ENCODE measurements at regions not wholly inside any gene's neighbourhood (a gene's known extent, or its start where the extent isn't known, plus 50 kb on each side); places are given as distances from the start of the nearest gene placed in this dataset.
"Not testable (repeated sequence)": the region's sequence is repeated elsewhere in the genome, so short reads cannot be mapped to it uniquely, and the experiment has no call there.

DNA sequence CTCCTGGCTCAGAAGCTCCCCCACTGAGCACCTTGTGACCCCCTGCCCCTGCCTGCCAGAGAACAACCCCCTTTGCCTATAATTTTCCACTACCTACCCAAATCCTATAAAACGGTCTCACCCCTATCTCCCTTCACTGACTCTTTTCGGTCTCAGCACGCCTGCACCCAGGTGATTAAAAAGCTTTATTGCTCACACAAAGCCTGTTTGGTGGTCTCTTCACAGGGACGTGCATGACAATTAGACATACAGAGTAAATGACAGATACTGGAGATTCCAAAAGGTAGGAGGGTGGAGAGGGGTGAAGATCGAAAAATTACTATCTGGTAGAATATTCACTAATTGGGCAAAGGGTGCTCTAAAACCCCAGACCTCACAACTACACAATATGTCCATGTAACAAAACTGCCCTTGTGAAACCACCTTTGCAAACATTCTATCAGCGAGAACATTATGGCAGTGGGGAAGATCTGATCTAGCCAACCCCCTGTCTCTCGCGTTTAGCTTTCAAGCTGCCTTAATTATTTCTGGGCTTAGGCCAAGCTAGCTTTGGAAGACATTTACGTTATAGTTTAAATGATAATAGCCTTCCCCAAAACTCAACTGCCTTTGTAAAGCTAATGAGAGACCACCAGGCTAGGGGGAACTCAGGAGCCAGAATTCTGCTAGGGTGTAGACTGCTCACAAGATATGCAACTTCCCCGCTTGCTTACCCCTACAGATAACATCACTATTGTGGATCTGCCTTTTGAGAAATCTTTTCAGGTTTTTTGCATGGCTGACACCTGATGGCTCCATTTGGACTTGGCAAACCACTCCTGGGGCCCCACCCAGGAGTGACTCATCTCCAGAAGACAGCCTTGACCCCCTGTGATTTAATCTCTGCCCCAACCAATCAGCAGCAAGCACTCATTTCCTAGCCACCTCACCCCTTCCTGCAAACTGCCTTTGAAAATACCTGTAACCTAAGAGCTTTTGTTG, 1534.0 kb upstream of the SPRY2 start:
- no peak for DNase-seq

DNA sequence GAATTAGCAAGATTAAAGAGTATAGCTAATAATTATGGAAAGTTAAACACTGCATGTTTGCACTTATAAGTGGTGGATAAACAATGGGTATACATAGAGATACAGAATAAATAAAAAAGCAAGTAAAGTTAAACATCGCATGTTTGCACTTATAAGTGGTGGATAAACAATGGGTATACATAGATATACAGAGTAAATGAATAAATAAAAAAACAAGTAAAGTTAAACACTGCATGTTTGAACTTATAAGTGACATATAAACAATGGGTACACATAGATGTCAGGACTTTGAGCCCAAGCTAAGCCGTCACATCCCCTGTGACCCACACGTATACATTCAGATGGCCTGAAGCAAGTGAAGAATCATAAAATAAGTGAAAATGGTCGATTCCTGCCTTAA, 1533.3 kb upstream of the SPRY2 start:
- no peak for DNase-seq

DNA sequence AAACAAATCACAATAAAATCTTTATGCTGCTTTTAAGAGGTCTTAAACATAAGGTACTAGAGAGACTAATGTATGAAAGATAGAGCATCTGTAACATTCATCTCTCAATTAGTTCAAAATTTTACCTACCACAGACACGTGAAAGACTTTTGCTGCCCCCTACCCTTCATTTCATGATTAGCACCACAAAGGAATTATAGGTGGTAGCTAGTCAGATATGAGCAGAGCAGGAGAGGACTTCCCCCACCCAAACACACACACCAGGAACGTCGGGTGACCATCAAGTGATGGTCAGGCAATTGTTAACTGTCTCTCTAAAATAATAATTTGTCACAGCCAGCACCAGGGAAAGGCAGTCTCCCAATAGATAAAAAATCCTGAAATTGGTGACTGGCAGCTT, 1531.7 kb upstream of the SPRY2 start:
- no peak for DNase-seq

DNA sequence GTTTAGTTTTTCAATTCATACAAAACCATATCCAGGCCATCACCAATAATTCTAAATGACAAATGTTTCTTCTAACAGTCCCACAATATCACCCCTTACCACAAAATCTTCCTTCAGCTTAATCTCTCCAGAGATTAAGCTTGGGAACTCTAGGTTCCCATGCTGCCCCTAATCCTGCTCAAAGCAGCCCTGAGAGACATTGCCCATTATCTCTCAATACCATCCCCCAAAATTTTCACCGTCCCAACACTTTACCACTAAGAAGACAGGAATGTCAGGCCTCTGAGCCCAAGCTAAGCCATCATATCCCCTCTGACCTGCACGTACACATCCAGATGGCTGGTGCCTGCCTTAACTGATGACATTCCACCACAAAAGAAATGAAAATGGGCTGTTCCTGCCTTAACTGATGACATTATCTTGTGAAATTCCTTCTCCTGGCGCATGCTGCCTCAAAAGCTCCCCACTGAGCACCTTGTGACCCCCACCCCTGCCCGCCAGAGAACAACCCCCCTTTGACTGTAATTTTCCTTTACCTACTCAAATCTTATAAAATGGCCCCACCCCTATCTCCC, 1530.9 kb upstream of the SPRY2 start:
- DNase-seq = not testable (repeated sequence)

DNA sequence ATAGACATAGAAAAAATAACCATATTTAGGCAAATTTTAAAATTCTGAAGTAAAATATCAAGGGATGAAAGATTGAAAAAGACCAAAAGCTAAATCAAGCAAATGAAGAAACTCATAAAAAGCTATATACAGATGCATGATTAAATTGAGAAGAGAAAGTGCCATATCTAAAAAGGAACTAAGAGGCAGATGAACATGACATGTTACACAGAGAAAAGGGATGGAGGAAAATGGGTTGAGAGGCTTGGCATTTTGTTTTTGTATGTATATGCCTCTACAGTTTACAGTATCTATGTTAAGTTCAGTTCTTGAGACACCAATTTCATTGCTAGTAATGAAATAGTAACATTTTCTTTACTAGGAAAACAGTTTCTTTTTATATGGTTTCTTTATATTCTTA, 1507.4 kb upstream of the SPRY2 start:
- DNase-seq = no peak

DNA sequence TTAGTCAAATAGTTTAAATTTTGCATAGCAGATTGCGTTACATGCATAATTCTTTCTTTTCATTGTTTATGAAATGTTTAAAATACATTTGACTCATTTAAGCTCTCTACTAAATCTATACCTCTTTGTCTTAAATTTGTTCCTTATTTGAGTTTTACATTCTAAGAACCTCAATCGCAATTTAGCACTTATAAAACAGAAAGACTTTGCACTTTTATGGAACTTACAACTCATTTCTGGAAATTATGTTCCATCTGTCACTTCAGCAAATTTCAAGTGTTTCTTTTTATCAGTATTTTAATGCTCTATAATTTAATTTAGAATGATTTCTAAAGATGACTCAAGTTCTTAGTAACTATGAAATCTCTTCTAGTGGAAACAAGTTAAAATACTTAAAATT, 1505.8 kb upstream of the SPRY2 start:
- no peak for DNase-seq

DNA sequence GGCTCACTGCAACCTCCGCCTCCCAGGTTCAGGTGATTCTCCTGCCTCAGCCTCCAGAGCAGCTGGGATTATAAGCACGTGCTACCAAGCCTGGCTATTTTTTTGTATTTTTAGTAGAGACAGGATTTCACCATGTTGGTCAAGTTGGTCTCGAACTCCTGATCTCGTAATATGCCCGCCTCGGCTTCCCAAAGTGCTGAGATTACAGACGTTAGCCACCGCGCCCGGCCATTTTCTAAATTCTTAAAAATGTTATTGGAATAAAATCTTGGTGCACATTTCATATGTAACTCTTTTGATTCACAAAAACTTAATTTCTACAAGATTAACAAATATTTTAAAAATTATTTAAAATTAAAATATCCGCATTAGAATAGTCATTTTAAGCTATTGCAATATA, 1480.3 kb upstream of the SPRY2 start:
- DNase-seq = no peak

DNA sequence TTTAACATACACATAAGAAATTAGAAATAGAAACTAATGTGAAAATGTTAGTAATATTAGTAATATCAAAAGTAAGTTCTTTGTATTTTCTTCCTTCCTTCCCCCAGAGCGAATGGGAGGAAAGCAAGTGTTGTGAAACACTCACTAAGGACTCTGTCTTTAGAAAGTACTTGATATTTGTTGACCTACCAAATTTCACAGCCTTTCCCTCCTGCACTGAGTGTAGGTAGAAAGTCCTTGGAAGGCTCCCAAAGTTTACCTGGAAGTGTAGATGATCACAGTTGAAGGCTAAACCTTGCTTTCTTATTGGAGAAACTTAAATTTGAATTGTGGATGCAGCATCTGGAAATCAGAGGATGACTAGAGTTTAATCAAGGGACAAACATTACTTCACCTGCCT, 1459.5 kb upstream of the SPRY2 start:
- no peak for DNase-seq

DNA sequence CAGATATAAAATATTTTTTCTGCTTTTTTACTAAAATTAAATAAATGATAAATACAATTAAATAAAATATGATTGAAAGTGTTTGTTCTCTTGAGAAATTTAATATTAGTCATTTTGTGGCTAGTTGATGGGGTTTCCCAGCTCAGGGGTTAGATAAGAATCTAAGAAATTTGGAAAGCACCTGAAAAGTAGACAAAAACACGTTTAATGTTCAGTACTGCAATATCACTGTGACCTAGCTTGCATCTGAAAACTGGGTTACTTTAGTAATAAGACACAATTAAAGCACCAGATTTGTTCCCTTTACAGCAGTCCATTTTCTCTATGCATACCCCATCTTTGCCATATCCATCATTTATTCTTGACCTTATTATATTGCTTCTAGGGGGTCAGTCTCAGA, 1454.8 kb upstream of the SPRY2 start:
- DNase-seq = no peak

DNA sequence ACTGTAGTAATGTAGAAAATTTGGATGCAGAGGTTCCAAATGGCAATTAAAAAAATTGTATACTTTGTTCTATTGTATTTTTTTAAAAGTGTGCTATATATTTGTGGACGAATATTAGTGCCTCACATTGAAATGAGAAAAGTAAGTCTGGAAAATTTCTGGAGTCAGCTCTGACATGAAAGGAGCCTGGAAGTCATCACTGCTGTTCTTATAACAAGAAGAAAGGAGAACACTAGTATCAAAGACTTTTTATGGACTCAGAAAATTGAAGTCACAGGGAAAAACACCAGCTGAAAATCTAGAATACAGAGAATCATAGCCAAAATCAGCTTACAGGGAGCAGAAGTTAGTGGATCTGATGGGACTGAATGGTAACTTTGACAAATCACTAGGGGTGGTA, 1450.7 kb upstream of the SPRY2 start:
- DNase-seq = no peak

DNA sequence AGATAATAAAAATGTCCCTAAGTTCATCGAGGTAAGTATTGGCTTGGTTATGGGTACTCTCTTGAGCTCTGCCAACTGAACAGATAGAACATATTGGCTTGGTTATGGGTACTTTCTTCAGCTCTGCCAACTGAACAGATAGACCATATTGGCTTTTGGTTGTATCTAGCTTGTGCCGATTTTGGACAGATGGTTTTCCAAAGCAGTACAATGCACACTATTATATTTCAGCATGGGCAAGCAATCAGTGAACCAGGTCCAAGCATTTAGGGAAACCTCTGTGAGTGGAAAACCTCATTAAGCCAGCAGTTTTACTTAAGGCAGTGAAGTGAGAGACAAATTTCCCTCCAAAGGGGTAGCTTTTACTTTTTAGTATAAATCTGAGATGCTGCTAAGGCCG, 1440.5 kb upstream of the SPRY2 start:
- DNase-seq = no peak

DNA sequence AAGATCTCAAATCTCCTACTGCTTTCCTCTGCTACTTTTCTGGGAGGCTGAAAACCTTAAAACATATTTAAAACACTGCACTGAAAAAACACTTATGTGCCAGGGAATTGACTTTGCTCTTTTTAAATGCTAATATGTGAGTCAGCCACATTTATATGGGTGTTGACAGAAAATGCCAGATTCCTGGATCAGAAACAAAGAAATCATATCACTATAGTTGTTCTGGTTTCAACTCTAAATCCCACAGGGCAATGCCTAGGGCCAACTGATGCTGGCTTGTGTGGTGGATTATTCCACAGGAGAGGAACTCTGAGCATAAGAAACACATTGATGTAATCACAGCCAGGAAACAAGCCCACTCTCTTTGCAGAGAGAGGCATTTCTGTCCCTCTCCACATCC, 1439.0 kb upstream of the SPRY2 start:
- DNase-seq = no peak

DNA sequence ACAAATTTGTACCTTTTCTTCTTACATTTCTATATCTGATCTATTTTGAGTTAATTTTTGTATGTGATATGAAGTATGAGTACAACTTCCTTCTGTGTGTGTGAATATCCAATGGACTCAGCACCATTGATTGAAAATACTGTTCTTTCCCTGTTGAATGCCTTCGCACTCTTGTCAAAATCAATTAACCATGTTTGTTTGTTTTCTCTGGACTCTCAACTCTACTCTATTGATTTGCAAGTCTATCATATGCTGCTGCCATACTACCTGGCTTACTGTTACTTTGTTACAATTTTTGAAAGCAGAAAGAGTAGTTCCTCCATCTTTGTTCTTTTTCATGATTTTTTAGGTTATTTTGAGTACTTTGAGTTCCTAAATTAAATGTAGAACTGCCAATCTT, 1437.4 kb upstream of the SPRY2 start:
- no peak for DNase-seq

DNA sequence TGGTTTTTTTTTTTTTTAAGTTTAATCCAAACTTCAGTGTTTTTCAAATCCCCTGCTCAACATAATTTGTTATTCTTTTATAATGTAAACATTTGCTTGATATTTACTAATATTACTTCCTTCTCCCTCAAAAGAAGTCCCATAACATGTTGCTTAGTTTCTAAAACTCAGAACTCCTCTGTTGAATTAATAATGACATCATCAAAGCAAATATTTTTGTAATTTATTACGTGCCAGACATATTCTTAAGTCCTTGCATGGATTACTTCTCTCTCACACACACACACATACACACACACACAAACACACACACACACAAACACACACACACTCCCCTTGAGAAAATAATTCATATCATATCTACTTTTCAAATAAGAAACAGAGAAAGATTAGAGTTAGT, 1432.3 kb upstream of the SPRY2 start:
- no peak for DNase-seq

DNA sequence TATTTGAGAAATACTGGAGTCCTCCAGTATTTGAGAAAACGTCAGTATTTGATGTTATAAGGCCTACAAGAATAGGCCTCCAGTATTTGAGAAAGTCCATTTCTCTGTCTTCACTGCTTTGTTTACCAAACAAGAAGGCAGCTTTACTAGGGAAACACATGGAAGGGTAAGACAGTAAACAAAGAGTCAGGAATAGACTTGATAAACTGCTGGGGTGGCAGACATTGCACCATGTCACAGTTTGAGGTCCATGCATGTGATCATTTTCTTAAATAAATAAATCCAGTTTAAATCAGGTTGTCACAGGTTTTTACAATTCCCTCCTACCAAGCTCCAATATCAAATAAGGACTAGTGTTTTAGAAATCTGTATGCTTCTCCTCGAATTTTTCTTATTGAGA, 1431.0 kb upstream of the SPRY2 start:
- DNase-seq = no peak

DNA sequence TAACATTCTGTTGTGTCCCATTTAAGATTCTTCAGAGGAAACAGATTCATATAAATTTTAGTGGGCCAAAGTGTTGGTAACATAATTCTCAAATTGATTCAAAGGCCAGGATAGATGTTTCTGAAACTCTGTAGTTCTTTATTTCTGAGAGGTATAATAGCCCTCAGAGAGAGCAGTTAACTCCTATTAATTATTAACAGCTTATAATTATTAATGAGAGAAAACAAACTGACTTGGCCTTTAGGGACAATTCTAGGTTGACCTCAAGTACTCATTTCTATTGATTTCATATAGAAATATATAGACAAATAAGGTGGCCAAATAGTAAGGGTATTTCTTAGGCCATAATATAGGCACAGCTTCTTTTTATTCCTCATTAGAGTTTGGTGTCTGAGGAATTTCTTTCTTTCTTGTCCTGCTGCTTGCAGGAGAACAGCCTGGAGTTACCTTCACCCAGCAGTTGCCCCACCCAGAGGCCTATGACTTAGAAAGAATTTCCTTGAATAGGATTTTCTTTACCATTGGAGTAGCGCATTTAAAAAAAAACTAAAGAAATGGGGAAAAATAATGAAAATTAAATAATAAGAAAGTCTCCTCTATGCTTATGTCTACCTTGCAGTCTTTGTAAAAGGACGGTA, 1430.1 kb upstream of the SPRY2 start:
- DNase-seq = no peak

DNA sequence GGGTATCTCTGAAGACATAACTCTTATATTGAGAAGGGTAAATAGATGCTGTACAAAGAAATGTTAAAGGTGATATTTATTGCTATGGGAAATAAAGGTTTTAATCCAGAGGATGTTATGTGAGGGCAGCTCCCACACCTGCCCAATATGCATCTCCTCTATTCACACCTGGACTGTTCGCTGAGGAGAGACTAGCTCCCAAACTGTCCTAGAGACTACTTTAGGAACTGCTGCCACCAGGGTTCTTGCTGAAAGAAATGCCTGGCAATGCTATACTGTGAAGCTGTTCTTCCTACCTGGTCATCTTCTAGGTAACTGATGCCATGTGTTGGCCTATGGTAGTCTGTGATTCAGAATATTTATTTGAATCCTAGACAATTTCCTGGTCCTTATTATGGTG, 1421.5 kb upstream of the SPRY2 start:
- no peak for DNase-seq

DNA sequence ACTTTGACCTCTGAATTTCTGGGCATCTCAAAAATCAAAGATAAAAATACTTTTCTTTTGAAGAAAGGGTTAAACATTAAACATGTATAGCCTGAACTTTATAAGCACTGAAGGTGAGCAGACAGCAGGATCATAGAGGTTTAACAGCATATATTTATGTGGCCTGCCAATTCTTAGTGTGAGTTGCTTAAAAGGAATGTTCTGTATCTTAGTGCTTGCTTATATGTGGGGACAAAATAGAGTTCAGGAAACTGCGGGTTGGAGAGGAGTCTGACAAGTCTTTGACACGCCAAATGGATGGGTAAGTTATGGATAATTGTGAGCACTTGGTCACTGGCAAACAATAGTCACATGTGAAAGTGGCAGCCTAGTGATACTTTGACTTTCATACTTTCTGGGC, 1419.4 kb upstream of the SPRY2 start:
- no peak for DNase-seq

DNA sequence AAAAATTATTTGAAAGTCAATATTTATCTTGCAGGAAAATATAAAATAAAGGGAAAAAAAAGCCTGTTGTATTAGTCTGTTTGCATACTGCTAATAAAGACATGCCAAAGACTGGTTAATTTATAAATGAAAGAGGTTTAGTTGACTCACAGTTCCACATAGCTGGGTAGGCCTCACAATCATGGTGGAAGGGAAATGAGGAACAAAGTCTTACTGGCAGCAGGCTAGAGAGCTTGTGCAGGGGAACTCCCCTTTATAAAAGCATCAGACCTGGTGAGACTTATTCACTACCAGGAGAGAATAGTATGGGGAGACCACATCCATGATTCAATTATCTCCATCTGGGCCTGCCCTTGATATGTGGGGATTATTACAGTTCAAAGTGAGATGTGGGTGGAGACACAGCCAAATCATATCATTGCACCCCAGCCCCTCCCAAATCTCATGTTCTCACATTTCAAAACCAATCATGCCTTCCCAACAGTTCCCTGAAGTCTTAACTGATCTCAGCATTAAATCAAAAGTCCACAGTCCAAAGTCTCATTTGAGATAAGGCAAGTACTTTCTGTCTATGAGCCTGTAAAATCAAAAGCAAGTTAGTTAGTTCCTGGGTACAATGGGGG, 1416.5 kb upstream of the SPRY2 start:
- DNase-seq = no peak

DNA sequence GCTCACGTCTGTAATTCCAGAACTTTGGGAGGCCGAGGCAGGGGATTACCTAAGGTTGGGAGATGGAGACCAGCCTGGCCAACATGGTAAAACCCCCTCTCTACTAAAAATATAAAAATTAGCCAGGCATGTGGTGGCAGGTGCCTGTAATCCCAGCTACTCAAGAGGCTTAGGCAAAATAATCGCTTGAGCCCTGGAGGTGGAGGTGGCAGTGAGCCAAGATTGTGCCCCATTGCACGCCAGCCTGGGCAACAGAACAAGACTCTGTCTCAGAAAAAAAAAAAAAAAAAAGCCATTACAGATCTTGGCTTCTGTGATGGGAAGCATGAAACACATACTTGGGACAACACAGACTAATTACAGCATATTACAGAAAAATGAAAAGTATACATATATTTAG, 1404.5 kb upstream of the SPRY2 start:
- DNase-seq = no peak

DNA sequence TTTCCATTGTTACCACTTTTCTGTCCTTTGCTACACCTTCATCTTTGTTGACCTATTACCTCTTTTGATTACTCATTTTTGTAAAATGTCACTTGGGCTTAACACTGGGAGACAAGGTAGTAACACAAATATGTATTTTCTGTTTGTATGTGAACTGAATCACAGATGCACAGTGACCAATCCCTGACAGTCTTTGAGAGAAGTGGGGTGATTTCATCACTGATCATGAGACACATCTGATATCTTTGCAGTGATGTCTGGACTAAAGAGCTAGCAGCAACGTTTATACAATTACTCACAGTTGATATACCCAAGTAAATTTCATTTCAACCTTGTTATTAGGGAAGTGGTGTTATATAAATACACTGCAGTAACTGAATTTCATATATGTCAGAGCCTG, 1397.4 kb upstream of the SPRY2 start:
- no peak for DNase-seq

DNA sequence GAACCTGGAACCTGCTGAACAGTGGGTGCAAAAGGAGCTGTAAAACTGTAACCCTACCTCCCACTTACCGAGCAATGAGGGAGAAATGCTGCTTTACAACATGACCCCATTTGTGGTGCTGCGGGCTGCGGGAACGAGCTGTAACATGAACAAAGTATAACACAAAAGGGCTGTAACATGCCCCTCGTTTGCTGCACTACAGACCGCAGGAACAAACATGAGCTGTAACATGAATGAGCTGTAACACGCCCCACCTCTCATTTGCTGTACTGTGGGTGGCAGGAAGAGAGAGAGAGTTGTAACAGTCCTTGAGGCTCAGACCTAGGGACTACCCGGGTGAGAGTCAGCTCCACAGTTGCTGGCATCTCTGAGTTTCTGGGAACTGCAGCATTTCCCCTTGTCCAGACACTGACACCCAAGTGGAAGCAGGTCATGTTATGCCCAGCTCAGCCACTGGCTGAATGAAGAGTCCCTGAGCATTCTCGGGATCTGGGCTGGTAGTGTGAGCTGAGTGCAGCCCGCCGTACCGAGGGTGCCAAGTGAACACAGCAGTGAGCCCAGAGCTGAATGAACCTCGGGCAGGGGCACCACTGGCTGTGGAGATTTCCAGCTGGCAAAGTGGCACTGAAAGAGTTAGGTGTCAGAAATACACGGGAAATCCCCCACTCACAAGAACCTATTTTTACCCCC, 1385.3 kb upstream of the SPRY2 start:
- no peak for DNase-seq

DNA sequence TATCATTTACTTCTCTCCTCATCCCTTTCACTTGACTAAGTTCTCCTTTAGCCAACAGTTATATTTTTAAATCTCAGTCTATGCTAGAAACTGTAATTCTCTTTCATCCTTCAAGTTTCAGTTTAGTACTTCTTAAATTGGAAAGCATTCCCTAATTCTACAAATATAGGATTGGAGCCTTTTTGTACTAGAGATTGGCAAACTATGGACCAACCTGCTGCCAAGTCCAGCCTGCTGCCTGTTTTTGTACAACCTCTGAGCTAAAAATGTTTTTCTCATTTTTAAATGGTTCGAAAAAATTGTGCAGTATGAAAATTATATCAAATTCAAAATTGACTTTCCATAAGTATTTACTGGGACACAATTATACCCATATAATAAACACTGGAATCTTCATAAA, 1381.5 kb upstream of the SPRY2 start:
- no peak for DNase-seq

Data from GDM1 (cell line).